Hepatocyte (in vitro differentiated cells): ENCODE measurements at regions not wholly inside any gene's neighbourhood (a gene's known extent, or its start where the extent isn't known, plus 50 kb on each side); places are given as distances from the start of the nearest gene placed in this dataset.

ENCODE experiments used
- DNase-seq: peaks from one replicate; pipeline ENCODE4 v3.0.0-alpha.2; 2016; ENCODE audit warnings: low spot score
- H2AFZ ChIP-seq: fragments of 200-600 bp; sonication (generic); 2 replicates; pipeline ENCODE4 v1.6.0; 2016; ENCODE audit warnings: antibody characterized with exemption, mild to moderate bottlenecking
- H3K27ac ChIP-seq: fragments of 200-600 bp; sonication (generic); 2 replicates; pipeline ENCODE4 v1.5.1; 2016; ENCODE audit warnings: mild to moderate bottlenecking
- H3K27me3 ChIP-seq: fragments of 200-600 bp; sonication (generic); 2 replicates; pipeline ENCODE4 v1.6.1; 2016
- H3K36me3 ChIP-seq: fragments of 200-600 bp; sonication (generic); replicated peaks from 2 replicates; pipeline ENCODE4 v1.5.1; 2016; ENCODE audit warnings: low read depth; ENCODE audit not compliant: insufficient read depth
- H3K4me1 ChIP-seq: fragments of 200-600 bp; sonication (generic); 2 replicates; pipeline ENCODE4 v1.5.1; 2016; ENCODE audit warnings: mild to moderate bottlenecking, moderate library complexity; ENCODE audit not compliant: insufficient read depth
- H3K4me2 ChIP-seq: fragments of 200-600 bp; sonication (generic); 2 replicates; pipeline ENCODE4 v1.6.0; 2016
- H3K4me3 ChIP-seq: fragments of 200-600 bp; sonication (generic); 2 replicates; pipeline ENCODE4 v1.5.1; 2016; ENCODE audit warnings: mild to moderate bottlenecking
- H3K79me2 ChIP-seq: fragments of 200-600 bp; sonication (generic); 2 replicates; pipeline ENCODE4 v1.6.0; 2017; ENCODE audit warnings: mild to moderate bottlenecking
- H3K9me2 ChIP-seq: fragments of 200-600 bp; sonication (generic); replicated peaks from 2 replicates; pipeline ENCODE4 v1.6.0; 2017; ENCODE audit warnings: mild to moderate bottlenecking; ENCODE audit not compliant: insufficient read depth
- H3K9me3 ChIP-seq: fragments of 200-600 bp; sonication (generic); 2 replicates; pipeline ENCODE4 v1.5.1; 2016; ENCODE audit warnings: low read depth, mild to moderate bottlenecking
- H4K20me1 ChIP-seq: fragments of 200-600 bp; sonication (generic); 2 replicates; pipeline ENCODE4 v1.6.0; 2016; ENCODE audit warnings: mild to moderate bottlenecking; ENCODE audit not compliant: insufficient read depth, poor library complexity, severe bottlenecking
- EZH2 ChIP-seq: fragments of 200-600 bp; sonication (generic); IDR thresholded peaks from 2 replicates; pipeline ENCODE4 v1.6.1; 2016; ENCODE audit warnings: antibody characterized with exemption, mild to moderate bottlenecking, borderline replicate concordance
- EZH2phosphoT487 ChIP-seq: fragments of 200-600 bp; sonication (generic); IDR thresholded peaks from one replicate; pipeline ENCODE4 v1.6.1; 2018; ENCODE audit warnings: antibody characterized with exemption, mild to moderate bottlenecking, low read depth, moderate library complexity; ENCODE audit not compliant: unreplicated experiment, severe bottlenecking
- WGBS: methylation state at CpG from one replicate; pipeline ENCODE4 v1.1.6; 2016; ENCODE audit warnings: low lambda C conversion rate; ENCODE audit errors: missing lambda C conversion rate; 5-methylcytosine and 5-hydroxymethylcytosine counted together
- TF ChIP-seq, protein P1 (sequence below): fragments of 200-600 bp; sonication (generic); IDR thresholded peaks from 2 replicates; pipeline ENCODE4 v1.5.1; 2016; ENCODE audit warnings: antibody characterized with exemption, mild to moderate bottlenecking; ENCODE audit not compliant: poor library complexity

GRCh38 chr1:238674316-238674715 lies 712.1 kb upstream of the CHRM3 start:
- H3K9me2 ChIP-seq = no peaks in the 10 kb centered on the region
- TF ChIP-seq EZH2phosphoT487 = no peak
- 81% methylated on average over 1 of the region's 1 CpG for WGBS

GRCh38 chr1:238673561-238673960 lies 712.8 kb upstream of the CHRM3 start:
- H2AFZ ChIP-seq = no peak overlapping the region
- no peaks in the 10 kb centered on the region for H3K79me2 ChIP-seq
- H3K9me3 ChIP-seq = no peaks in the 10 kb centered on the region
- H3K4me1 ChIP-seq = peaks cover 5% of the 10 kb centered on the region
- no peak overlapping the region for H3K27ac ChIP-seq
- 92% methylated on average over 3 of the region's 3 CpGs for WGBS
- H4K20me1 ChIP-seq = no peaks in the 10 kb centered on the region
- no peak for DNase-seq
- H3K36me3 ChIP-seq = no peaks in the 10 kb centered on the region
- no peaks in the 10 kb centered on the region for H3K9me2 ChIP-seq
- no peaks in the 10 kb centered on the region for H3K27me3 ChIP-seq
- TF ChIP-seq EZH2 = no peak
- no peak for TF ChIP-seq EZH2phosphoT487
- H3K4me3 ChIP-seq = no peak overlapping the region
- H3K4me2 ChIP-seq = no peak overlapping the region

More at GRCh38 chr1:238674316-238674715, 712.1 kb upstream of the CHRM3 start:
- no peak for DNase-seq
- H3K4me3 ChIP-seq = no peak overlapping the region
- no peaks in the 10 kb centered on the region for H4K20me1 ChIP-seq
- H3K27ac ChIP-seq = no peak overlapping the region
- H3K27me3 ChIP-seq = no peaks in the 10 kb centered on the region
- peaks cover 5% of the 10 kb centered on the region for H3K4me1 ChIP-seq
- H3K9me3 ChIP-seq = no peaks in the 10 kb centered on the region
- no peaks in the 10 kb centered on the region for H3K36me3 ChIP-seq
- no peak overlapping the region for H3K4me2 ChIP-seq
- no peaks in the 10 kb centered on the region for H3K79me2 ChIP-seq
- H2AFZ ChIP-seq = no peak overlapping the region

DNA sequence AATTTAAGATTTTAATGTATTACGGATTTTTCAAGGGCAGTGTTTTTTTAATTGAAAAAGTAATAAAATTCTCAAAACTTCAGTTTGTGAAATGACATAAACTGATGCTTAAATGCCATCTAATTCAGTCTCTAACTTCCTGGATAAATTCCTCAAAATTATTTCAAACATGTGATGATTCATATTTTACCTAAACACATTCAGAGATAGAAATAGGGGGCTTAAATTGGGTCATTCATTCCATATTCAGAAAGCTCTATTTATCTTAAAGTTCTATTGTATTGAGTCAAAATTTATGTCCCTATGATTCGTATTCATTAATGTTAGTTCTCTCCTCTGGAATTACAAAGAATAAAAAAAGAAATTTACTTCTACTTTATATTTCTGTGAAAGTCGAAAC lies 713.6 kb upstream of the CHRM3 start:
- TF ChIP-seq, protein P1, sequence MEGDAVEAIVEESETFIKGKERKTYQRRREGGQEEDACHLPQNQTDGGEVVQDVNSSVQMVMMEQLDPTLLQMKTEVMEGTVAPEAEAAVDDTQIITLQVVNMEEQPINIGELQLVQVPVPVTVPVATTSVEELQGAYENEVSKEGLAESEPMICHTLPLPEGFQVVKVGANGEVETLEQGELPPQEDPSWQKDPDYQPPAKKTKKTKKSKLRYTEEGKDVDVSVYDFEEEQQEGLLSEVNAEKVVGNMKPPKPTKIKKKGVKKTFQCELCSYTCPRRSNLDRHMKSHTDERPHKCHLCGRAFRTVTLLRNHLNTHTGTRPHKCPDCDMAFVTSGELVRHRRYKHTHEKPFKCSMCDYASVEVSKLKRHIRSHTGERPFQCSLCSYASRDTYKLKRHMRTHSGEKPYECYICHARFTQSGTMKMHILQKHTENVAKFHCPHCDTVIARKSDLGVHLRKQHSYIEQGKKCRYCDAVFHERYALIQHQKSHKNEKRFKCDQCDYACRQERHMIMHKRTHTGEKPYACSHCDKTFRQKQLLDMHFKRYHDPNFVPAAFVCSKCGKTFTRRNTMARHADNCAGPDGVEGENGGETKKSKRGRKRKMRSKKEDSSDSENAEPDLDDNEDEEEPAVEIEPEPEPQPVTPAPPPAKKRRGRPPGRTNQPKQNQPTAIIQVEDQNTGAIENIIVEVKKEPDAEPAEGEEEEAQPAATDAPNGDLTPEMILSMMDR = no peak
- TF ChIP-seq EZH2 (no peak), EZH2phosphoT487 (no peak)
- no peak for DNase-seq
- Histone ChIP-seq H3K9me2 (no peaks in the 10 kb centered on the region), H3K4me2 (no peak overlapping the region), H2AFZ (no peak overlapping the region), H4K20me1 (no peaks in the 10 kb centered on the region), H3K4me3 (no peak overlapping the region), H3K27me3 (no peaks in the 10 kb centered on the region), H3K9me3 (no peaks in the 10 kb centered on the region), H3K79me2 (no peaks in the 10 kb centered on the region), H3K27ac (no peak overlapping the region), H3K4me1 (peaks cover 5% of the 10 kb centered on the region), H3K36me3 (no peaks in the 10 kb centered on the region)
- 89% methylated on average over 3 of the region's 3 CpGs for WGBS

DNA sequence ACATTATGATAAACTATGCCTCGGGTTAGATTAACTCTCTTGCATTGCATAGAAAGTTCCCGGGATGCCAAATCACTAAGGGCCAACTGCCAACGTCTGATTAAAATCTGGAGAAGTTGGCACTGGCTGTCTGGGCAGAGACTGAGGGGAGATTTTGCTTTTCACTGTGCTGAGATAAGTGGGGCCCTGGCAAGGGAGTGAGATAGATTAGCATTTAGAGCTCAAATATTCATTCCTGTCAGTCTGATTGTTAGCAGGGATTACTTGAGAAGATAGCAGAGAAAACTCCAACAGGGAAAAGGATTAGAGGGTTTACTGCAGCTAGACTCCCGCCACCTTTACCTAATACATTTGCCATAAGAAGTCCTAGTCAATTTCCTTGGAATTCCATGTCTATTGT lies 714.1 kb upstream of the CHRM3 start:
- DNase-seq = no peak
- Histone ChIP-seq H3K4me1 (peaks cover 5% of the 10 kb centered on the region), H4K20me1 (no peaks in the 10 kb centered on the region), H3K27me3 (no peaks in the 10 kb centered on the region), H3K79me2 (no peaks in the 10 kb centered on the region), H2AFZ (no peak overlapping the region), H3K36me3 (no peaks in the 10 kb centered on the region), H3K9me3 (no peaks in the 10 kb centered on the region), H3K4me2 (no peak overlapping the region), H3K9me2 (no peaks in the 10 kb centered on the region), H3K4me3 (no peak overlapping the region), H3K27ac (no peak overlapping the region)
- 30% methylated on average over 4 of the region's 4 CpGs for WGBS
- TF ChIP-seq, protein P1 = no peak
- TF ChIP-seq EZH2 (no peak), EZH2phosphoT487 (no peak)
